ENCODE measurements at regions not wholly inside any gene's neighbourhood (a gene's known extent, or its start where the extent isn't known, plus 50 kb on each side); places are given as distances from the start of the nearest gene placed in this dataset.
"Not testable (repeated sequence)": the region's sequence is repeated elsewhere in the genome, so short reads cannot be mapped to it uniquely, and the experiment has no call there.

DNA sequence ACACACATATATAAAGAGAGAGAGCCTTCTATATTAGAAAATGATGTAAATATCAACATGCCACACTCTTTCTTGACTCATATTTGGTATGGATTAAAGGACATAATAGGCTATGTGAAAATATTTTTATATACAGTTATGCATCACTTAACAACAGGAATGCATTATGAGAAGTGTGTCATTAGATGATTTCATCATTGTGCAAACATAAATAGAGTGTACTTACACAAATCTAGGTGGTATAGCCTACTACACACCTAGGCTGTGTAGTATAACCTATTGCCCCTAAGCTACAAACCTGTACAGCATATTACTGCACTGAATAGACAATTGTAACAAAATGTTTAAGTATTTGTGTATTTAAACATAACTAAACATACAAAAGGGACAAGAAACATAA lies 354.8 kb upstream of the CNTNAP5 start:
- intact Hi-C loops (cut with DNase I; ENCODE audit: low total_unique reads) = no loop called here
- H3K9me3 ChIP-seq = no peaks in the 10 kb centered on the region
- no peaks in the 10 kb centered on the region for H3K4me1 ChIP-seq
- H3K27ac ChIP-seq = no peak overlapping the region
- no peak for DNase-seq
- H3K4me3 ChIP-seq = no peak overlapping the region
- H3K36me3 ChIP-seq (ENCODE audit: low read depth, missing control alignments) = no peaks in the 10 kb centered on the region
- no peaks in the 10 kb centered on the region for H3K27me3 ChIP-seq
- TF ChIP-seq POLR2A (IDR thresholded peaks at IDR 0.05) = no peak
- TF ChIP-seq, protein P1, sequence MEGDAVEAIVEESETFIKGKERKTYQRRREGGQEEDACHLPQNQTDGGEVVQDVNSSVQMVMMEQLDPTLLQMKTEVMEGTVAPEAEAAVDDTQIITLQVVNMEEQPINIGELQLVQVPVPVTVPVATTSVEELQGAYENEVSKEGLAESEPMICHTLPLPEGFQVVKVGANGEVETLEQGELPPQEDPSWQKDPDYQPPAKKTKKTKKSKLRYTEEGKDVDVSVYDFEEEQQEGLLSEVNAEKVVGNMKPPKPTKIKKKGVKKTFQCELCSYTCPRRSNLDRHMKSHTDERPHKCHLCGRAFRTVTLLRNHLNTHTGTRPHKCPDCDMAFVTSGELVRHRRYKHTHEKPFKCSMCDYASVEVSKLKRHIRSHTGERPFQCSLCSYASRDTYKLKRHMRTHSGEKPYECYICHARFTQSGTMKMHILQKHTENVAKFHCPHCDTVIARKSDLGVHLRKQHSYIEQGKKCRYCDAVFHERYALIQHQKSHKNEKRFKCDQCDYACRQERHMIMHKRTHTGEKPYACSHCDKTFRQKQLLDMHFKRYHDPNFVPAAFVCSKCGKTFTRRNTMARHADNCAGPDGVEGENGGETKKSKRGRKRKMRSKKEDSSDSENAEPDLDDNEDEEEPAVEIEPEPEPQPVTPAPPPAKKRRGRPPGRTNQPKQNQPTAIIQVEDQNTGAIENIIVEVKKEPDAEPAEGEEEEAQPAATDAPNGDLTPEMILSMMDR (IDR thresholded peaks at IDR 0.05) = no peak

DNA sequence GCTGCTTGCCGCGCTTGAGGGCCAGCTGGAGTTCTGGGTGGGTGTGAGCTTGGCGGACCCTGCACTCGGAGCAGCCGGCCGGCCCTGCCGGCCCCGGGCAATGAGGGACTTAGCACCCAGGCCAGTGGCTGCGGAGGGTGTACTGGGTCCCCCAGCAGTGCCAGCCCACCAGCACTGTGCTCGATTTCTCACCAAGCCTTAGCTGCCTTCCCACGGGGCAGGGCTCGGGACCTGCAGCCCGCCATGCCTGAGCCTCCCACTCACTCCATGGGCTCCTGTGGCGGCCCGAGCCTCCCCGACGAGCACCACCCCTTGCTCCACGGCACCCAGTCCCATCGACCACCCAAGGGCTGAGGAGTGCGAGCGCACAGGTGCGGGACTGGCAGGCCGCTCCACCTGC lies 341.3 kb upstream of the CNTNAP5 start:
- H3K4me1 ChIP-seq; H3K36me3 ChIP-seq (ENCODE audit: low read depth, missing control alignments); DNase-seq; H3K27me3 ChIP-seq; intact Hi-C loops (cut with DNase I; ENCODE audit: low total_unique reads); H3K27ac ChIP-seq; H3K9me3 ChIP-seq; H3K4me3 ChIP-seq: not testable (repeated sequence)
- WGBS, 2 donors = 96 to 98% methylated on average over 5 to 22 of the region's 23 CpGs

DNA sequence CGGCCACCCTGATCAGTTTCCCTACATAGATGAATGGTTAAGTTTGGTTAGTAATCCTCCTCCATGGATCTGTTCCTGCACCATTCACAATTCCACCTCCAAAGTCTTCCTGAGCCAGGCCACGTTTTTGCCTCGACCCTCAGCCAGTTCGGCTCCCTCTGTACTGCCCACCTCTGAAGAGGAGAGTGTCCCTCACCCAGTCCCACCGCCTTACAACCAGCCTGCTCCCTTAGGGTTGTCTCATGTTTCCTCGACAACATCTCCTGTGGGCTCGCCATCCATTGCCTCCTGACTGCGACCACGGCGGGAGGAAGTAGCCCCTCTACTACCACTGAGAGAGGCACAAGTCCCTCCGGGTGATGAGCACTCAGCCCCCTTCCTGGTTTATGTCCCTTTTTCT lies 338.0 kb upstream of the CNTNAP5 start:
- Histone ChIP-seq H3K4me1 (no peaks in the 10 kb centered on the region), H3K9me3 (no peaks in the 10 kb centered on the region), H3K27me3 (no peaks in the 10 kb centered on the region), H3K27ac (no peak overlapping the region), H3K36me3 (ENCODE audit: low read depth, missing control alignments) (no peaks in the 10 kb centered on the region), H3K4me3 (no peak overlapping the region)
- DNase-seq = no peak
- 83 to 88% methylated on average over 11 of the region's 11 CpGs for WGBS, 2 donors
- TF ChIP-seq, protein P1 (IDR thresholded peaks at IDR 0.05) = no peak
- no peak for TF ChIP-seq POLR2A (IDR thresholded peaks at IDR 0.05)
- intact Hi-C loops (cut with DNase I; ENCODE audit: low total_unique reads) = no loop called here

DNA sequence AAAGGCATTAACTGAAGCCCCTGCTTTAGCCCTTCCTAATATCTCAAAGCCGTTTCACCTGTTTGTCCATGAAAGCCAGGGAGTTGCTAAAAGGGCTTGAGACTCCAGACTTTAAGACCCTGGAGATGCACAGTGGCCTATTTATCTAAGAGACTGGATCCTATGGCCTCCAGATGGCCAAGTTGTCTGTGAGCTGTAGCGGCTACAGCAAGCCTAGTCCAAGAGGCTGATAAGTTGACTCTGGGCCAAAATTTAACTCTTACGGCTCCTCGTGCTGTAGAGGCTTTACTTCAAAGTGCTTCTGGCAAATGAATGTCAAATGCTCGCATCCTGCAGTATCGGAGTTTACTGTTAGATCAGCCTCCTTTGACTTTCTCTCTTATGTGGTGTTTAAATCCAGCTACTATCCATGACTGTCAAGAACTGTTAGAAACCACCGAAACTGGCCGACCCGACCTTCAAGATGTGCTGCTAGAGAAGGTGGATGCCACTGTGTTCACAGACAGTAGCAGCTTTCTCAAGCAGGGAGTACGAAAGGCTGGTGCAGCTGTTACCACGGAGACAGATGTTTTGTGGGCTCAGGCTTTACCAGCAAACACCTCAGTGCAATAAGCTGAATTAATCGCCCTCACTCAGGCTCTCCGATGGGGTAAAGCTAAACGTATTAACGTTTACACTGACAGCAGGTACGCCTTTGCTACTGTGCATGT lies 336.7 kb upstream of the CNTNAP5 start:
- H3K4me1 ChIP-seq = no peaks in the 10 kb centered on the region
- H3K9me3 ChIP-seq = no peaks in the 10 kb centered on the region
- H3K27me3 ChIP-seq = no peaks in the 10 kb centered on the region
- no peak overlapping the region for H3K4me3 ChIP-seq
- DNase-seq = no peak
- TF ChIP-seq POLR2A (IDR thresholded peaks at IDR 0.05) = no peak
- TF ChIP-seq, protein P1 (IDR thresholded peaks at IDR 0.05) = no peak
- intact Hi-C loops (cut with DNase I; ENCODE audit: low total_unique reads) = no loop called here
- H3K27ac ChIP-seq = no peak overlapping the region
- H3K36me3 ChIP-seq (ENCODE audit: low read depth, missing control alignments) = no peaks in the 10 kb centered on the region
- 59 to 65% methylated on average over 13 to 16 of the region's 16 CpGs for WGBS, 2 donors

DNA sequence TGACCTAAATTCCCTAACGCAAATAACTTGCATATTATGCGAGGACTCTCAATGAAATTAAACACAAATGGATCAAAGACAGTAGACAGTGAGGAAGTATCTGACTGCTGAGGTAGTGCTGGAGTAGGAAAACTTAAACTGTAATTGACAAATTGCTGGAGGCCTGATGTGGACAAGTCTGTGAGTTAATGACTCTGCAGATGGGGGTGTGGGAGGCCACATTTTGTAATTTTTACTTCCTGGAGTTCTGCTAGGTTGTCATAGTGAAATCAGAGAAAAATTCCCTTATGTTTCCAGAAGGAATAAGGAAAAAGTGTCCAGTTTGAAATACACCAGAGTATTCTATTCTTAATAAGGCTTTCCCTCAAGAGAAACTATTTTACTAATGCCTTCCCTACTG lies 333.0 kb upstream of the CNTNAP5 start:
- no peak overlapping the region for H3K4me3 ChIP-seq
- H3K27ac ChIP-seq = no peak overlapping the region
- H3K4me1 ChIP-seq = no peaks in the 10 kb centered on the region
- intact Hi-C loops (cut with DNase I; ENCODE audit: low total_unique reads) = no loop called here
- 87 to 90% methylated on average over 2 of the region's 2 CpGs for WGBS, 2 donors
- TF ChIP-seq, protein P1 (IDR thresholded peaks at IDR 0.05) = no peak
- TF ChIP-seq POLR2A (IDR thresholded peaks at IDR 0.05) = no peak
- H3K9me3 ChIP-seq = no peaks in the 10 kb centered on the region
- no peaks in the 10 kb centered on the region for H3K27me3 ChIP-seq
- H3K36me3 ChIP-seq (ENCODE audit: low read depth, missing control alignments) = no peaks in the 10 kb centered on the region
- DNase-seq = no peak
